ENCODE measurements at regions not wholly inside any gene's neighbourhood (a gene's known extent, or its start where the extent isn't known, plus 50 kb on each side); places are given as distances from the start of the nearest gene placed in this dataset.

GRCh38 chr18:78460558-78460957 lies 519.1 kb upstream of the SALL3 start:
- DNase-seq (ENCODE audit: low spot score) = no peak
- Histone ChIP-seq H3K27ac (no peak overlapping the region), H3K4me3 (no peak overlapping the region)
- TF ChIP-seq CTCF (IDR thresholded peaks at IDR 0.05) = no peak

- Histone ChIP-seq H3K4me3 (no peak overlapping the region), H3K27ac (no peak overlapping the region)
- DNase-seq (ENCODE audit: low spot score) = no peak
- no peak for TF ChIP-seq CTCF (IDR thresholded peaks at IDR 0.05)
These were observed 506.1 kb upstream of the SALL3 start for GRCh38 chr18:78473563-78473962.

GRCh38 chr18:78477840-78478239 lies 501.8 kb upstream of the SALL3 start:
- no peak overlapping the region for H3K27ac ChIP-seq
- no peak for TF ChIP-seq CTCF (IDR thresholded peaks at IDR 0.05)
- no peak overlapping the region for H3K4me3 ChIP-seq
- DNase-seq (ENCODE audit: low spot score) = no peak

- Histone ChIP-seq H3K27ac (no peak overlapping the region), H3K4me3 (no peak overlapping the region)
- DNase-seq (ENCODE audit: low spot score) = no peak
- TF ChIP-seq CTCF (IDR thresholded peaks at IDR 0.05) = no peak
These were observed 500.2 kb upstream of the SALL3 start for GRCh38 chr18:78479443-78479842.

- Histone ChIP-seq H3K27ac (no peak overlapping the region), H3K4me3 (no peak overlapping the region)
- DNase-seq (ENCODE audit: low spot score) = no peak
- no peak for TF ChIP-seq CTCF (IDR thresholded peaks at IDR 0.05)
These were observed 499.2 kb upstream of the SALL3 start for GRCh38 chr18:78480262-78481054.

GRCh38 chr18:78482378-78482777 lies 497.2 kb upstream of the SALL3 start:
- TF ChIP-seq CTCF (IDR thresholded peaks at IDR 0.05) = no peak

GRCh38 chr18:78487649-78488048 lies 492.0 kb upstream of the SALL3 start:
- DNase-seq (ENCODE audit: low spot score) = no peak
- Histone ChIP-seq H3K4me3 (no peak overlapping the region), H3K27ac (no peak overlapping the region)
- TF ChIP-seq CTCF (IDR thresholded peaks at IDR 0.05) = no peak

More at GRCh38 chr18:78482378-78482777, 497.2 kb upstream of the SALL3 start:
- H3K4me3 ChIP-seq = no peak overlapping the region
- no peak overlapping the region for H3K27ac ChIP-seq
- DNase-seq (ENCODE audit: low spot score) = no peak

All from coronary artery (tissue), 2 donors.